ENCODE measurements at regions not wholly inside any gene's neighbourhood (a gene's known extent, or its start where the extent isn't known, plus 50 kb on each side); places are given as distances from the start of the nearest gene placed in this dataset.

DNA sequence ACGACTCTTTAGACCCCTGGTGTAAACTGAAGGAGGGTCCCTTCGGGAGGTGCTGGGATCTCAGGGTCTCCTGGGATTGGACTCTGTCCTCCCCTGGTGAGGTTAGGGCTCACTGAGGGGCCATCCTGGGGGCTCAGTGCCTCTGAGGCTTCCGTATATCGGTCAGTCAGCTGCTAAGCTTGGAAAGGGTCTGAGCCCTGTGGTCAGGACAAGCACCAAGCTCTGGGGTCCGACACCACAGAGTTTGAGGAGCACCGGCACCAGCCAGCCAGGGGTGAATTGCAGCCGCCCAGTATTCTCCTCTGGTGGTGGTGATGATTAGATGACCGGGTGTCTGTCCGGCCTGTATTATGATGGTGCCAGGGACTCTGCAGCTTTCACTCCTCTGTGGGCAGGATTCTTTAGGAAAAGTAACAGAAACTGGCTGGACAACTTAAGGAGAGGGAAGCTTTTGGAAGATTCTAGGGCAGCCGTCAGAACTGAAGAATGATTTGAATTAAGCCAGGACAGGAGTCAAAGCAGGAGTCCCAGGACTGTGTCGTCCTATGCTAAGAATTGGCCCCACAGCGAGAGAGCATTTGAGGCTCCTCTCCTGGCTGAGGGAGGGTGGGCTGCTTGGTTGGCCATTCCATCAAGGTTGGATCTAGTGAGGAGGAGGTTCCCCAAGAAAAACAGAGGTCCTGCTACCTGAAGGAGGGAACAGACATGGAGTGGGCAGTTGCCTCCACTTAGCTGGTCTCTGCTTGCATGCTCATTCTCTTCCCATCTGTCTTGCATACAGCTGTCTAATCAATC is 158.6 kb upstream of the HS6ST1 start:
- TF ChIP-seq POLR2A (IDR thresholded peaks at IDR 0.05) (no peak), POLR2AphosphoS5 (IDR thresholded peaks at IDR 0.05) (no peak), EP300 (IDR thresholded peaks at IDR 0.05) (no peak), CTCF (IDR thresholded peaks at IDR 0.05) (no peak)

Measured in gastroesophageal sphincter (tissue), 3 donors.